ENCODE measurements at regions not wholly inside any gene's neighbourhood (a gene's known extent, or its start where the extent isn't known, plus 50 kb on each side); places are given as distances from the start of the nearest gene placed in this dataset.

DNA sequence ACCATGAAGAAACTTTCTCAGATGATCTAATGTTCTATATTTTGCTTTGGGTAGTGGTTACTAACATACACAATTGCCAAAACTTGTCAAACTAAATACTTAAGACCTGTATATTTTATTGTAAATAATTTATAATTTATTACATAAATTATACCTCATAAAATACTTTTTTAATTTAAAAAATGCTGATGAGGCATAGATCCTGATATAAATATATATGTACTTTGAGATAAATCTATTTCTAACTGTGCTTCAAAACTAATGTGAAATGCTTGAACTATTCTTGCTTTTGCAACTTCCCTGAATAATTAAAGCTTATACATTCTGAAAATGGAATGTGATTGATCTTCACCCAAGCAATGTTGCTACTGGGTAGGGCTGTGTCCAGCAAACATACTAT lies 568.8 kb downstream of the INSC start:
- TF ChIP-seq, protein P1, sequence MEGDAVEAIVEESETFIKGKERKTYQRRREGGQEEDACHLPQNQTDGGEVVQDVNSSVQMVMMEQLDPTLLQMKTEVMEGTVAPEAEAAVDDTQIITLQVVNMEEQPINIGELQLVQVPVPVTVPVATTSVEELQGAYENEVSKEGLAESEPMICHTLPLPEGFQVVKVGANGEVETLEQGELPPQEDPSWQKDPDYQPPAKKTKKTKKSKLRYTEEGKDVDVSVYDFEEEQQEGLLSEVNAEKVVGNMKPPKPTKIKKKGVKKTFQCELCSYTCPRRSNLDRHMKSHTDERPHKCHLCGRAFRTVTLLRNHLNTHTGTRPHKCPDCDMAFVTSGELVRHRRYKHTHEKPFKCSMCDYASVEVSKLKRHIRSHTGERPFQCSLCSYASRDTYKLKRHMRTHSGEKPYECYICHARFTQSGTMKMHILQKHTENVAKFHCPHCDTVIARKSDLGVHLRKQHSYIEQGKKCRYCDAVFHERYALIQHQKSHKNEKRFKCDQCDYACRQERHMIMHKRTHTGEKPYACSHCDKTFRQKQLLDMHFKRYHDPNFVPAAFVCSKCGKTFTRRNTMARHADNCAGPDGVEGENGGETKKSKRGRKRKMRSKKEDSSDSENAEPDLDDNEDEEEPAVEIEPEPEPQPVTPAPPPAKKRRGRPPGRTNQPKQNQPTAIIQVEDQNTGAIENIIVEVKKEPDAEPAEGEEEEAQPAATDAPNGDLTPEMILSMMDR (conservative IDR thresholded peaks at IDR 0.05; ENCODE audit: low read depth in 2 of 2): no peak
- TF ChIP-seq POLR2AphosphoS5 (IDR thresholded peaks at IDR 0.05; ENCODE audit: low read depth) (no peak), EZH2phosphoT487 (IDR thresholded peaks at IDR 0.05; ENCODE audit: unreplicated experiment) (no peak), EZH2 (IDR thresholded peaks at IDR 0.05; ENCODE audit: low read depth, unreplicated experiment) (no peak), CREB1 (CRISPR knock-in tag; IDR thresholded peaks at IDR 0.05; ENCODE audit: low read depth) (no peak), JUNB (IDR thresholded peaks at IDR 0.05; ENCODE audit: unreplicated experiment) (no peak), NANOG (IDR thresholded peaks at IDR 0.05; ENCODE audit: borderline replicate concordance) (no peak), ZNF114 (CRISPR knock-in tag; IDR thresholded peaks at IDR 0.05) (no peak), STAT1 (IDR thresholded peaks at IDR 0.05; ENCODE audit: unreplicated experiment) (no peak)
- TF ChIP-seq, protein P2, sequence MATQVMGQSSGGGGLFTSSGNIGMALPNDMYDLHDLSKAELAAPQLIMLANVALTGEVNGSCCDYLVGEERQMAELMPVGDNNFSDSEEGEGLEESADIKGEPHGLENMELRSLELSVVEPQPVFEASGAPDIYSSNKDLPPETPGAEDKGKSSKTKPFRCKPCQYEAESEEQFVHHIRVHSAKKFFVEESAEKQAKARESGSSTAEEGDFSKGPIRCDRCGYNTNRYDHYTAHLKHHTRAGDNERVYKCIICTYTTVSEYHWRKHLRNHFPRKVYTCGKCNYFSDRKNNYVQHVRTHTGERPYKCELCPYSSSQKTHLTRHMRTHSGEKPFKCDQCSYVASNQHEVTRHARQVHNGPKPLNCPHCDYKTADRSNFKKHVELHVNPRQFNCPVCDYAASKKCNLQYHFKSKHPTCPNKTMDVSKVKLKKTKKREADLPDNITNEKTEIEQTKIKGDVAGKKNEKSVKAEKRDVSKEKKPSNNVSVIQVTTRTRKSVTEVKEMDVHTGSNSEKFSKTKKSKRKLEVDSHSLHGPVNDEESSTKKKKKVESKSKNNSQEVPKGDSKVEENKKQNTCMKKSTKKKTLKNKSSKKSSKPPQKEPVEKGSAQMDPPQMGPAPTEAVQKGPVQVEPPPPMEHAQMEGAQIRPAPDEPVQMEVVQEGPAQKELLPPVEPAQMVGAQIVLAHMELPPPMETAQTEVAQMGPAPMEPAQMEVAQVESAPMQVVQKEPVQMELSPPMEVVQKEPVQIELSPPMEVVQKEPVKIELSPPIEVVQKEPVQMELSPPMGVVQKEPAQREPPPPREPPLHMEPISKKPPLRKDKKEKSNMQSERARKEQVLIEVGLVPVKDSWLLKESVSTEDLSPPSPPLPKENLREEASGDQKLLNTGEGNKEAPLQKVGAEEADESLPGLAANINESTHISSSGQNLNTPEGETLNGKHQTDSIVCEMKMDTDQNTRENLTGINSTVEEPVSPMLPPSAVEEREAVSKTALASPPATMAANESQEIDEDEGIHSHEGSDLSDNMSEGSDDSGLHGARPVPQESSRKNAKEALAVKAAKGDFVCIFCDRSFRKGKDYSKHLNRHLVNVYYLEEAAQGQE (IDR thresholded peaks at IDR 0.05; ENCODE audit: unreplicated experiment): no peak
- TF ChIP-seq, protein P3, sequence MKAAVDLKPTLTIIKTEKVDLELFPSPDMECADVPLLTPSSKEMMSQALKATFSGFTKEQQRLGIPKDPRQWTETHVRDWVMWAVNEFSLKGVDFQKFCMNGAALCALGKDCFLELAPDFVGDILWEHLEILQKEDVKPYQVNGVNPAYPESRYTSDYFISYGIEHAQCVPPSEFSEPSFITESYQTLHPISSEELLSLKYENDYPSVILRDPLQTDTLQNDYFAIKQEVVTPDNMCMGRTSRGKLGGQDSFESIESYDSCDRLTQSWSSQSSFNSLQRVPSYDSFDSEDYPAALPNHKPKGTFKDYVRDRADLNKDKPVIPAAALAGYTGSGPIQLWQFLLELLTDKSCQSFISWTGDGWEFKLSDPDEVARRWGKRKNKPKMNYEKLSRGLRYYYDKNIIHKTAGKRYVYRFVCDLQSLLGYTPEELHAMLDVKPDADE (IDR thresholded peaks at IDR 0.05): no peak
- TF ChIP-seq, protein P4, sequence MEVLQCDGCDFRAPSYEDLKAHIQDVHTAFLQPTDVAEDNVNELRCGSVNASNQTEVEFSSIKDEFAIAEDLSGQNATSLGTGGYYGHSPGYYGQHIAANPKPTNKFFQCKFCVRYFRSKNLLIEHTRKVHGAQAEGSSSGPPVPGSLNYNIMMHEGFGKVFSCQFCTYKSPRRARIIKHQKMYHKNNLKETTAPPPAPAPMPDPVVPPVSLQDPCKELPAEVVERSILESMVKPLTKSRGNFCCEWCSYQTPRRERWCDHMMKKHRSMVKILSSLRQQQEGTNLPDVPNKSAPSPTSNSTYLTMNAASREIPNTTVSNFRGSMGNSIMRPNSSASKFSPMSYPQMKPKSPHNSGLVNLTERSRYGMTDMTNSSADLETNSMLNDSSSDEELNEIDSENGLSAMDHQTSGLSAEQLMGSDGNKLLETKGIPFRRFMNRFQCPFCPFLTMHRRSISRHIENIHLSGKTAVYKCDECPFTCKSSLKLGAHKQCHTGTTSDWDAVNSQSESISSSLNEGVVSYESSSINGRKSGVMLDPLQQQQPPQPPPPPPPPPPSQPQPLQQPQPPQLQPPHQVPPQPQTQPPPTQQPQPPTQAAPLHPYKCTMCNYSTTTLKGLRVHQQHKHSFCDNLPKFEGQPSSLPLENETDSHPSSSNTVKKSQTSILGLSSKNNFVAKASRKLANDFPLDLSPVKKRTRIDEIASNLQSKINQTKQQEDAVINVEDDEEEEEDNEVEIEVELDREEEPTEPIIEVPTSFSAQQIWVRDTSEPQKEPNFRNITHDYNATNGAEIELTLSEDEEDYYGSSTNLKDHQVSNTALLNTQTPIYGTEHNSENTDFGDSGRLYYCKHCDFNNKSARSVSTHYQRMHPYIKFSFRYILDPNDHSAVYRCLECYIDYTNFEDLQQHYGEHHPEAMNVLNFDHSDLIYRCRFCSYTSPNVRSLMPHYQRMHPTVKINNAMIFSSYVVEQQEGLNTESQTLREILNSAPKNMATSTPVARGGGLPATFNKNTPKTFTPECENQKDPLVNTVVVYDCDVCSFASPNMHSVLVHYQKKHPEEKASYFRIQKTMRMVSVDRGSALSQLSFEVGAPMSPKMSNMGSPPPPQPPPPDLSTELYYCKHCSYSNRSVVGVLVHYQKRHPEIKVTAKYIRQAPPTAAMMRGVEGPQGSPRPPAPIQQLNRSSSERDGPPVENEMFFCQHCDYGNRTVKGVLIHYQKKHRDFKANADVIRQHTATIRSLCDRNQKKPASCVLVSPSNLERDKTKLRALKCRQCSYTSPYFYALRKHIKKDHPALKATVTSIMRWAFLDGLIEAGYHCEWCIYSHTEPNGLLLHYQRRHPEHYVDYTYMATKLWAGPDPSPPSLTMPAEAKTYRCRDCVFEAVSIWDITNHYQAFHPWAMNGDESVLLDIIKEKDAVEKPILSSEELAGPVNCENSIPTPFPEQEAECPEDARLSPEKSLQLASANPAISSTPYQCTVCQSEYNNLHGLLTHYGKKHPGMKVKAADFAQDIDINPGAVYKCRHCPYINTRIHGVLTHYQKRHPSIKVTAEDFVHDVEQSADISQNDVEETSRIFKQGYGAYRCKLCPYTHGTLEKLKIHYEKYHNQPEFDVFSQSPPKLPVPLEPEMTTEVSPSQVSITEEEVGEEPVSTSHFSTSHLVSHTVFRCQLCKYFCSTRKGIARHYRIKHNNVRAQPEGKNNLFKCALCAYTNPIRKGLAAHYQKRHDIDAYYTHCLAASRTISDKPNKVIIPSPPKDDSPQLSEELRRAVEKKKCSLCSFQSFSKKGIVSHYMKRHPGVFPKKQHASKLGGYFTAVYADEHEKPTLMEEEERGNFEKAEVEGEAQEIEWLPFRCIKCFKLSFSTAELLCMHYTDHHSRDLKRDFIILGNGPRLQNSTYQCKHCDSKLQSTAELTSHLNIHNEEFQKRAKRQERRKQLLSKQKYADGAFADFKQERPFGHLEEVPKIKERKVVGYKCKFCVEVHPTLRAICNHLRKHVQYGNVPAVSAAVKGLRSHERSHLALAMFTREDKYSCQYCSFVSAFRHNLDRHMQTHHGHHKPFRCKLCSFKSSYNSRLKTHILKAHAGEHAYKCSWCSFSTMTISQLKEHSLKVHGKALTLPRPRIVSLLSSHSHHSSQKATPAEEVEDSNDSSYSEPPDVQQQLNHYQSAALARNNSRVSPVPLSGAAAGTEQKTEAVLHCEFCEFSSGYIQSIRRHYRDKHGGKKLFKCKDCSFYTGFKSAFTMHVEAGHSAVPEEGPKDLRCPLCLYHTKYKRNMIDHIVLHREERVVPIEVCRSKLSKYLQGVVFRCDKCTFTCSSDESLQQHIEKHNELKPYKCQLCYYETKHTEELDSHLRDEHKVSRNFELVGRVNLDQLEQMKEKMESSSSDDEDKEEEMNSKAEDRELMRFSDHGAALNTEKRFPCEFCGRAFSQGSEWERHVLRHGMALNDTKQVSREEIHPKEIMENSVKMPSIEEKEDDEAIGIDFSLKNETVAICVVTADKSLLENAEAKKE (CRISPR knock-in tag; IDR thresholded peaks at IDR 0.05): no peak
